ENCODE measurements at regions not wholly inside any gene's neighbourhood (a gene's known extent, or its start where the extent isn't known, plus 50 kb on each side); places are given as distances from the start of the nearest gene placed in this dataset.
A peak's percentile ranks its signal among the peaks of the same experiment; 100 is the strongest.

DNA sequence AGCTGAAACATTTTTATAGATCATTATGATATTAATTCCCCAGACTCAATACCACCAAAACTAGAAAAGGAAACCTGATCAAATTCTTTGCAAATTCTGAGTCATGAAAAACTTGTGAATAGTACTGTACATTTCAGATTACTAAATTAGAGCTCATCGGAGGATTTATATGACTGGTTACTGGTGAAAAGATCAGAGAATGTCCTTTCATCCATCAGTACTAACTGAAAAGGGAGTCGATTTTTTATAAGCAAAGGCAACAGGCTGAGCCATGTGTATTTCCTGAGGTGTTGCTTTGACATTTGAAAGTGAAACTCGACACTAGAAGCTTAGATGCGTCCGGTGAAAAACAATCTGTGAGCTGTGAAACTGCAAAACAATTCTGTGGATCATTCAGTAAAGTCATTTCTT is 155.7 kb downstream of the TNFSF18 start:
- Histone ChIP-seq H3K27me3 (ENCODE audit: insufficient read depth) (no peaks in the 10 kb centered on the region), H3K36me3 (replicated peaks in 1 of 2; ENCODE audit: control insufficient read depth in 1 of 2, insufficient read depth in 2 of 2, low read length in 1 of 2) (no peaks in the 10 kb centered on the region), H3K9me3 (no peaks in the 10 kb centered on the region), H3K4me1 (ENCODE audit: control insufficient read depth in 1 of 2, insufficient read depth in 2 of 2, low read depth in 1 of 2, low read length in 1 of 2) (peaks cover 0 to 21% of the 10 kb centered on the region in 2 experiments; a peak in 3 of 4 replicates), H3F3A (replicated peaks; ENCODE audit: insufficient read depth) (peaks cover 19% of the 10 kb centered on the region), H2AFZ (ENCODE audit: low read depth) (0 out of 2 replicates have a peak overlapping the region, but pooled peaks have one; percentile 1), H3K4me3 (ENCODE audit: low read depth in 2 of 2, low read length in 1 of 2) (no peak overlapping the region), H3K4me2 (no peak overlapping the region), H3K9me2 (no peaks in the 10 kb centered on the region), H3K79me2 (ENCODE audit: insufficient read depth) (no peaks in the 10 kb centered on the region), H4K20me1 (ENCODE audit: insufficient read depth) (no peaks in the 10 kb centered on the region), H3K27ac (ENCODE audit: low read depth in 2 of 2, low read length in 1 of 2) (peak overlapping the region in 1 of 2 experiments; percentile 69; a peak in 2 of 4 replicates), H3K9ac (no peak overlapping the region)
- CTCF ChIA-PET, result no interaction called here
- TF ChIP-seq USF2 (IDR thresholded peaks at IDR 0.05; ENCODE audit: borderline replicate concordance, low read depth, low read length) (no peak), PBX3 (IDR thresholded peaks at IDR 0.05) (no peak), IRF3 (IDR thresholded peaks at IDR 0.05; ENCODE audit: low read depth, low read length) (no peak)
- POLR2A ChIA-PET, result no interaction called here
- 48% methylated on average over 5 of the region's 5 CpGs for WGBS (ENCODE audit: low lambda C conversion rate)
- no peak for DNase-seq

- no peak overlapping the region for H3K9ac ChIP-seq
- no peaks in the 10 kb centered on the region for H3K27me3 ChIP-seq (ENCODE audit: insufficient read depth)
- POLR2A ChIA-PET, result no interaction called here
- H3K27ac ChIP-seq (ENCODE audit: low read depth in 2 of 2, low read length in 1 of 2), result peak overlapping the region in 1 of 2 experiments; percentile 69; a peak in 1 of 4 replicates
- no peaks in the 10 kb centered on the region for H3K36me3 ChIP-seq (replicated peaks in 1 of 2; ENCODE audit: control insufficient read depth in 1 of 2, insufficient read depth in 2 of 2, low read length in 1 of 2)
- H3K4me3 ChIP-seq (ENCODE audit: low read depth in 2 of 2, low read length in 1 of 2), result no peak overlapping the region
- no peaks in the 10 kb centered on the region for H3K9me3 ChIP-seq
- TF ChIP-seq IRF3 (IDR thresholded peaks at IDR 0.05; ENCODE audit: low read depth, low read length) (no peak), RFX5 (IDR thresholded peaks at IDR 0.05; ENCODE audit: low read length) (no peak), TCF12 (IDR thresholded peaks at IDR 0.05) (peak; percentile 45; the same call in 1 of the 2 replicates), EZH2phosphoT487 (IDR thresholded peaks at IDR 0.05; ENCODE audit: borderline replicate concordance, low read depth) (no peak), PBX3 (IDR thresholded peaks at IDR 0.05) (peak; percentile 28; the same call in 1 of the 2 replicates)
- H3K4me2 ChIP-seq, result no peak overlapping the region
- WGBS (ENCODE audit: low lambda C conversion rate), result 73% methylated on average over 1 of the region's 1 CpG
- H3F3A ChIP-seq (replicated peaks; ENCODE audit: insufficient read depth), result peaks cover 19% of the 10 kb centered on the region
- CTCF ChIA-PET, result interaction anchor here (0.9 to 1.2 kb wide), 2 partner anchors 10 to 14 kb away, joined by 3 read pairs; no protein-coding TSS in a partner anchor
- no peak for DNase-seq
- H4K20me1 ChIP-seq (ENCODE audit: insufficient read depth), result no peaks in the 10 kb centered on the region
- peaks cover 0 to 21% of the 10 kb centered on the region in 2 experiments; a peak in 3 of 4 replicates for H3K4me1 ChIP-seq (ENCODE audit: control insufficient read depth in 1 of 2, insufficient read depth in 2 of 2, low read depth in 1 of 2, low read length in 1 of 2)
- H3K9me2 ChIP-seq, result no peaks in the 10 kb centered on the region
- no peak overlapping the region for H2AFZ ChIP-seq (ENCODE audit: low read depth)
- no peaks in the 10 kb centered on the region for H3K79me2 ChIP-seq (ENCODE audit: insufficient read depth)
These were observed 155.0 kb downstream of the TNFSF18 start for GRCh38 chr1:172895761-172896160.

Measured in SK-N-SH (cell line).